ENCODE measurements at regions not wholly inside any gene's neighbourhood (a gene's known extent, or its start where the extent isn't known, plus 50 kb on each side); places are given as distances from the start of the nearest gene placed in this dataset.

- H3K9me3 Mint-ChIP-seq: no peaks in the 10 kb centered on the region
- Histone ChIP-seq H3K27me3 (ENCODE audit: insufficient read depth, low read length) (no peaks in the 10 kb centered on the region), H3K36me3 (ENCODE audit: insufficient read depth, low read length) (no peaks in the 10 kb centered on the region), H3K4me1 (ENCODE audit: insufficient read depth, low read length) (no peaks in the 10 kb centered on the region), H3K27ac (ENCODE audit: low read depth, low read length) (no peak overlapping the region), H3K9me3 (ENCODE audit: control insufficient read depth in 1 of 2, low read length in 2 of 2) (no peaks in the 10 kb centered on the region), H3K4me3 (ENCODE audit: low read length in 2 of 2) (no peak overlapping the region)
- ChIA-PET POLR2A (ENCODE audit: partially characterized antibody) (no interaction called here), CTCF (ENCODE audit: partially characterized antibody) (no interaction called here)
- H3K4me1 Mint-ChIP-seq: no peaks in the 10 kb centered on the region
- no peak overlapping the region for H3K4me3 Mint-ChIP-seq
- DNase-seq: no peak
- no peak overlapping the region for H3K27ac Mint-ChIP-seq
- intact Hi-C loops (cut with micrococcal nuclease): no loop called here
- no peaks in the 10 kb centered on the region for H3K36me3 Mint-ChIP-seq
- H3K27me3 Mint-ChIP-seq: peaks cover 9% of the 10 kb centered on the region in 2 donors
Measured at GRCh38 chr4:140213116-140213515, 59.1 kb upstream of the MAML3 start.

GRCh38 chr4:140212646-140213045 lies 58.7 kb upstream of the MAML3 start:
- no peaks in the 10 kb centered on the region for H3K36me3 Mint-ChIP-seq
- Histone ChIP-seq H3K4me3 (ENCODE audit: low read length in 2 of 2) (no peak overlapping the region), H3K9me3 (ENCODE audit: control insufficient read depth in 1 of 2, low read length in 2 of 2) (no peaks in the 10 kb centered on the region), H3K27ac (ENCODE audit: low read depth, low read length) (no peak overlapping the region), H3K36me3 (ENCODE audit: insufficient read depth, low read length) (no peaks in the 10 kb centered on the region), H3K4me1 (ENCODE audit: insufficient read depth, low read length) (no peaks in the 10 kb centered on the region), H3K27me3 (ENCODE audit: insufficient read depth, low read length) (no peaks in the 10 kb centered on the region)
- no peak for DNase-seq
- no peak overlapping the region for H3K4me3 Mint-ChIP-seq
- POLR2A ChIA-PET (ENCODE audit: partially characterized antibody): no interaction called here
- H3K27ac Mint-ChIP-seq: no peak overlapping the region
- H3K4me1 Mint-ChIP-seq: no peaks in the 10 kb centered on the region
- intact Hi-C loops (cut with micrococcal nuclease): no loop called here
- H3K27me3 Mint-ChIP-seq: peaks cover 9% of the 10 kb centered on the region in 2 donors
- H3K9me3 Mint-ChIP-seq: no peaks in the 10 kb centered on the region
- CTCF ChIA-PET (ENCODE audit: partially characterized antibody): no interaction called here

GRCh38 chr4:140212194-140212593 lies 58.2 kb upstream of the MAML3 start:
- no peaks in the 10 kb centered on the region for H3K27me3 ChIP-seq (ENCODE audit: insufficient read depth, low read length)
- ChIA-PET POLR2A (ENCODE audit: partially characterized antibody) (no interaction called here), CTCF (ENCODE audit: partially characterized antibody) (no interaction called here)
- H3K27ac Mint-ChIP-seq: no peak overlapping the region
- H3K27me3 Mint-ChIP-seq: peaks cover 9% of the 10 kb centered on the region in 2 donors
- H3K4me1 Mint-ChIP-seq: no peaks in the 10 kb centered on the region
- no peak overlapping the region for H3K27ac ChIP-seq (ENCODE audit: low read depth, low read length)
- H3K9me3 Mint-ChIP-seq: no peaks in the 10 kb centered on the region
- no peak overlapping the region for H3K4me3 ChIP-seq (ENCODE audit: low read length in 2 of 2)
- H3K36me3 Mint-ChIP-seq: no peaks in the 10 kb centered on the region
- no peak for DNase-seq
- no peaks in the 10 kb centered on the region for H3K9me3 ChIP-seq (ENCODE audit: control insufficient read depth in 1 of 2, low read length in 2 of 2)
- no peaks in the 10 kb centered on the region for H3K4me1 ChIP-seq (ENCODE audit: insufficient read depth, low read length)
- H3K36me3 ChIP-seq (ENCODE audit: insufficient read depth, low read length): no peaks in the 10 kb centered on the region
- H3K4me3 Mint-ChIP-seq: no peak overlapping the region
- intact Hi-C loops (cut with micrococcal nuclease): no loop called here

DNA sequence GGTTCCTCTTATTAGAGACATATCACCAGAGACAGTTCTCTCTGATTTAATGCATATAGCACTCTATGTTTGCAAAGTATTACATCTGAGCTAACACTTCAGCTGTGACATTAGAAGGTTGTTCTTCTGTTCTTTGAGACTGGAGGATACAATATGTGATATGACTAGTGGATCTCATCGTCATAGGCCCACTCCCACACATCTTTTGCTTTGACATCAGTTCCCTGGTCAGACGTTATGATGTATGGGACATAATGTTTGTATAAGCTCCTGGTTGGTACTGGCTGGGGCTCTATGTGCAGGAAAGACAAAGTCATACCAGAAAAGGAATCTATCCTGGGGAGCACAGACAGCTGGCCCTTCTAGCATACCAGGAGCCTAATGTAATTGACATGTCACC lies 57.7 kb upstream of the MAML3 start:
- Histone ChIP-seq H3K27me3 (ENCODE audit: insufficient read depth, low read length) (no peaks in the 10 kb centered on the region), H3K9me3 (ENCODE audit: control insufficient read depth in 1 of 2, low read length in 2 of 2) (no peaks in the 10 kb centered on the region), H3K36me3 (ENCODE audit: insufficient read depth, low read length) (no peaks in the 10 kb centered on the region), H3K4me1 (ENCODE audit: insufficient read depth, low read length) (no peaks in the 10 kb centered on the region), H3K4me3 (ENCODE audit: low read length in 2 of 2) (no peak overlapping the region), H3K27ac (ENCODE audit: low read depth, low read length) (no peak overlapping the region)
- CTCF ChIA-PET (ENCODE audit: partially characterized antibody): no interaction called here
- H3K9me3 Mint-ChIP-seq: no peaks in the 10 kb centered on the region
- POLR2A ChIA-PET (ENCODE audit: partially characterized antibody): no interaction called here
- intact Hi-C loops (cut with micrococcal nuclease): no loop called here
- H3K36me3 Mint-ChIP-seq: no peaks in the 10 kb centered on the region
- no peak overlapping the region for H3K27ac Mint-ChIP-seq
- DNase-seq: no peak
- H3K4me3 Mint-ChIP-seq: no peak overlapping the region
- no peaks in the 10 kb centered on the region for H3K4me1 Mint-ChIP-seq
- H3K27me3 Mint-ChIP-seq: peaks cover 9% of the 10 kb centered on the region in 2 donors

GRCh38 chr4:140211161-140211560 lies 57.2 kb upstream of the MAML3 start:
- no peaks in the 10 kb centered on the region for H3K4me1 Mint-ChIP-seq
- H3K27me3 Mint-ChIP-seq: peaks cover 9% of the 10 kb centered on the region in 2 donors
- H3K27me3 ChIP-seq (ENCODE audit: insufficient read depth, low read length): no peaks in the 10 kb centered on the region
- H3K36me3 Mint-ChIP-seq: no peaks in the 10 kb centered on the region
- H3K27ac ChIP-seq (ENCODE audit: low read depth, low read length): no peak overlapping the region
- intact Hi-C loops (cut with micrococcal nuclease): no loop called here
- no peak overlapping the region for H3K4me3 Mint-ChIP-seq
- no peak overlapping the region for H3K4me3 ChIP-seq (ENCODE audit: low read length in 2 of 2)
- H3K27ac Mint-ChIP-seq: no peak overlapping the region
- no peaks in the 10 kb centered on the region for H3K9me3 ChIP-seq (ENCODE audit: control insufficient read depth in 1 of 2, low read length in 2 of 2)
- no peak for DNase-seq
- POLR2A ChIA-PET (ENCODE audit: partially characterized antibody): no interaction called here
- CTCF ChIA-PET (ENCODE audit: partially characterized antibody): no interaction called here
- H3K36me3 ChIP-seq (ENCODE audit: insufficient read depth, low read length): no peaks in the 10 kb centered on the region
- no peaks in the 10 kb centered on the region for H3K9me3 Mint-ChIP-seq
- H3K4me1 ChIP-seq (ENCODE audit: insufficient read depth, low read length): no peaks in the 10 kb centered on the region

- Mint-ChIP-seq H3K9me3 (no peaks in the 10 kb centered on the region), H3K27me3 (peaks cover 0 to 7% of the 10 kb centered on the region in 2 donors), H3K27ac (no peak overlapping the region), H3K4me3 (no peak overlapping the region), H3K4me1 (no peaks in the 10 kb centered on the region), H3K36me3 (no peaks in the 10 kb centered on the region)
- DNase-seq: no peak
- H3K4me1 ChIP-seq (ENCODE audit: insufficient read depth, low read length): no peaks in the 10 kb centered on the region
- ChIA-PET POLR2A (ENCODE audit: partially characterized antibody) (no interaction called here), CTCF (ENCODE audit: partially characterized antibody) (no interaction called here)
- no peak overlapping the region for H3K27ac ChIP-seq (ENCODE audit: low read depth, low read length)
- H3K36me3 ChIP-seq (ENCODE audit: insufficient read depth, low read length): no peaks in the 10 kb centered on the region
- intact Hi-C loops (cut with micrococcal nuclease): no loop called here
- no peaks in the 10 kb centered on the region for H3K9me3 ChIP-seq (ENCODE audit: control insufficient read depth in 1 of 2, low read length in 2 of 2)
- no peaks in the 10 kb centered on the region for H3K27me3 ChIP-seq (ENCODE audit: insufficient read depth, low read length)
- H3K4me3 ChIP-seq (ENCODE audit: low read length in 2 of 2): no peak overlapping the region
Measured at GRCh38 chr4:140208921-140209320, 54.9 kb upstream of the MAML3 start.

All from CD4-positive, alpha-beta memory T cell (primary cell).